EH (cell line): ENCODE measurements at regions not wholly inside any gene's neighbourhood (a gene's known extent, or its start where the extent isn't known, plus 50 kb on each side); places are given as distances from the start of the nearest gene placed in this dataset.
A peak's percentile ranks its signal among the peaks of the same experiment; 100 is the strongest.

ENCODE experiments used
- DNase-seq: peaks from one replicate; pipeline ENCODE4 v3.0.0-alpha.2; 2015; ENCODE audit warnings: low read depth

DNA sequence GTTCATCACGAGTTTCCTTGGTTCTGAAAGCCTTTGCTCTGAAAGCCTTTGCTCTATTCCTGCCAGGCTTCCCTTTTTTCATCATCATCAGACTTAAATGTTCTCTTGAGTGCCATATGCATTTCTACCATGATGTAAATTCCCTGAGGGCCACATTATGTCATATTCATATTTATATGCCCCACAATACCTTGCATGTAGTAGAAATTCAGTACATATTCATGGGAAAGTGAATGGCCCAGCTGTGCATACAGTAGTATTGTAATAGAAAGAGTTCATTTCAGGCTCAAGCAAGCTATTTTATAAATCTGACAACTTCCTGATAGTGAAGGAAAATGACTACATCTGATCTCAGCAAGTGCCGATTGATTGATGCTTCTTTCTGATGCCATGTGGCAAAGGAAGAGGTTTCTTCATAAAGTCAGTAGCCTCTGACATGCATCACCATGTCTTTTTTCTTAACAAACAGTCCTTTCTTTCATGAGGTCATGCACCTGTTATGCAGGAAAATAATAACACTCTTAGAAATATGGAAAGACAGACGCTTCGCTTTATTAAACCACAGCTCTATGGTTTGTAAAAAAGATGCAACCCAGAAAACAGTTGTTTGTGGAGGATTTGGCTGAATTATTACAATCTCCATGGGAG, 308.7 kb downstream of the SAMD5 start:
- DNase-seq: no peak

DNA sequence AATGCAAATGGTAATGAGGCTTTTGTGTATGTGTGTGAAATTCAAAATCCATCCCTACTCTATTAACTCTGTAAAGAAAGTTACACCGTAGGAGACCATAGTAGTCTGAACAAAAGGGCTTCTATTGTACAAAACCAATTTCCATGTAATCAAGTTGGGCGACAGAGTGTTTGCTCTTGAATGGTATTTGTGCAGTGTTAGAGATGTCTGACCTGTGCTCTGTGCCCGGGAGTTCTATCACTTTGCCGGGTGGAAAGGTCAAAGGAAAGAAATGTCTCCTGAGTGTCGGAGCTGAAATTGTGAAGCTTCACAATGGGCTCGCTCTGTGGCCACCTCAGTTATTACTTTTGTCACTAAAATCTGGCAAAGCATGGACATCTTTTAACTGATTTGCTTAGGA, 312.0 kb downstream of the SAMD5 start:
- no peak for DNase-seq

DNA sequence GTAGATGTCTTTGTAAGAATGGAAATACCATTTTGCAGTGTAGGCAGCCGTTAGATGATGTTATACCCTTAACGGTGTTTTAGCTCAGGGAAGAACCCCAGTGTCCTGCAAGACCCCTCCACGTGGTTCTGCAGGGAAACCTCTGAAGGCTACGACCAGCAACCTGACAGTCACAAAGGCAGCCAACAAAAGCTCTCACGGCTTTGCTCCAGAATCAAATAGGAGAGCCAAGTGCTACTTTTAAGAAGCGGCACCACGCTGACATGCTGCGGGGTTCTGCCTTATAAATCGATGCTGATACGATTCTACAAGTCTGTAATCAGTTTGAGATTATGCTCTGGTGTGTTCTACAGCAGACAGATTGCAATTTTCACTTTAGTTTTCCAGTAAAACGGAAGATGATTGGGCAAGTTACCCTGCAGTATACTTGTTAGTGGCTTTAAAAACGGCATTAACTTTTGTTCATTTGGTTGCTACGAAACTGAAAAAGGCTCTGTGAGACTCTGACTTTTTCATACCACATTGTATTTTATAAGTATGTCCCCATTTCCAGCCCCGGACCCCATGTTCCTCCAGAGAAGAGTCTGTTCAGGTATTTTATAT, 312.9 kb downstream of the SAMD5 start:
- no peak for DNase-seq

DNA sequence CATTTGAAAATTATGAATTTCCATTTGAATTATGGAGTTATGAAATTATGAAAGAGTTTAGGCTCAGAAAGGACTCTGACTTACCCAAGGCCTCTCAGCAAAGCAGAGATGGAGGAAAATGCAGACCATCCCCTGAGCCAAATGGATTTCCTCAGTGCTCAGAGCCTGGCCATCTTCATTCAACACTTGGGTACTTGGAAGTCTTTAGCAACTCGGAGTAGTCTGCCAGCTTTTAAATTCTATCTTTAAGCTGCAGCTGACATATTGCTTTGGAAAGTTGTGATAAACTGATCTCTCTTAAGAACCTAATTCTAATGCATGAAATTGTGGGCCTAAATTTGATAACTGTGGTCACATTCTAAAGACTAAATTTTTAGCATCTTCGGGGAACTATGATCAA, 315.4 kb downstream of the SAMD5 start:
- DNase-seq: no peak

DNA sequence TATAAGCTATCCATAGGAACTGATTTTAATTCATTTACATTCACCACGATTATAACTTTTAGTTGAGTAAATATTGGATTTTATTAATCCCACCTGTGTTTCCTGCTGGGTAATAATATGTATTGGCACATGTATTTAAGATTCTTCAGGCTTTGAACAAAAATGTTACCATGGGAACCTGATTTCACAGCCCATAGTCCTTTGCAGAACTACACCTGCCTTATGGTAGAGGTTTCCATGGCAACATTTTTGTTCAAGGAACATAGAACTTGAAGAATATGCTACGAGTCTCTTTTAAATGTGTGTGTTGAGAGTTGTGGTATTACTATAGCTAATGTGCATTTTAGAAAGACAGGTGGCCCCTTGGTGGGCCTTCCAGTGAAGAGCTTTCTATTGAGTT, 317.4 kb downstream of the SAMD5 start:
- no peak for DNase-seq

DNA sequence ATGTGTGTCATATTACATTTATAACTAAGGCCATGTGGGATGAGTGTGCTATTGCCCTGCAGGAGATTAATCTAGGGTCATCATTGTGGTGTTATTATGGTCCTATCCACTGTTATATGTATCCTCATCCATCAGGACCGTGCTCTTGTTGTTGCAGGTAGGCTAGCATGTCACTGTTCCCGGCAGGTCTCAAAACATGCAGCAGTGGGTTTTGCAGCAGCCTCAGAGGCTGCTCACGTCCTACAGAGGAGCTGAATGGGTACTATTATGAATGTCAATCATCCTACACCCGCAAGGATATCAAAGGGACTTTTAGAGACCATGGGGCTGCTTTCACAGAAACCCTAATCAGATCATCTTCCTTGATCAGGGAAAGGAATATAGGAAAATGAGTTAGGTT, 318.2 kb downstream of the SAMD5 start:
- no peak for DNase-seq

DNA sequence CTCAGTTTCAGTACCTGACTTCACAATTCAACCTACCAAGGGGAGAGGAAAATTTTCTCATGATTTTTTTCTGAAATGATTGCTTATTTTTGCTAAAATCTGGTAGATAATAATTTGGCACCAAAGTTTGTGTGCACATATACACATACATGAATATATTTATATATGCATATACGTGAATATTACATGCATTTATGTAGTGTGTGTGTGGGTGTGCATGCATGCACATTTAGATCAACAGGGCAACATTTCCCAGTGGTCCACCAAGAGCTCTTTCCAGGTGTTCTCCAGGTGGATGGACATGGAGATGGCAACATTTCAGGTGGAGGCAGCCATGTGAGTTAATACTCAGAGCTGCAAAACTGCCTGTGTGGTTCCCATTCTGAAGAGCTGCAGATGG, 320.9 kb downstream of the SAMD5 start:
- DNase-seq: no peak

DNA sequence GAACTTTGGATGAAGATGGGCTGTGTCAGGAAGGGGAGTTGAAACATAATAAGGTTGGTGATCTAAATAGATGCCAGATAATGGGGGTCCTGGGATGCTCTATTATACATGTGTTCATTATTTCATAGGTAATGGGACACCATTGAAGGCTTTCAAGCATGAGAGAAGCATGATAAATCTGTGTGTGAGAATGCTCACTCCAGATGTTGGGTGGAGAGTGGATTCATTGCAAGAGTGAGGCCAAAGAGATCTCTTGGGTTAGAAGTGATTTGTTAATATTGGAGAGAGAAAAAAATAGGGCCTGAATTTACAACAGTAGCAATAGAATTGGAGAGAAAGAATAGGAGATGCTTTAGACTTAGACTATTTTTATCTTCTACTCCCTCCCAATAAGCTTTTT, 321.3 kb downstream of the SAMD5 start:
- DNase-seq: no peak

DNA sequence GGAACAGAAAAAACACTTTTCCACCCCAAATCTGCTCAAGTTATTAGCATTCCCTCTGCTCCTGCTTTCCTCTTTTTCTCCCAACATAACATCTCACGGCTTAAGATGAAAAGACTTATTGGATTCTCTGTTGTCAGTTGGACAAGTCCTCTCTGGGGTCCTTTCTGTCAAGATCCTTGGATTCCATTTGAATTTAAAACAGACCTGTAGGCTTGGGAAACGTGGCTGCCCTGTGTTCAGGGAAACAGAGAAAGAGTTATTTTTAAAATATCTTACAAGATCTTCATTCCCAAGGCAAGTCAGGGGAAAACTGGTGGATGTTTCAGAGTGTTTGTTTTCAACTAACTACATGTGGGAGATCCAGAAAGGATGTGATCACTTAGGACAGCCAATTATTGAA, 322.9 kb downstream of the SAMD5 start:
- DNase-seq: no peak

DNA sequence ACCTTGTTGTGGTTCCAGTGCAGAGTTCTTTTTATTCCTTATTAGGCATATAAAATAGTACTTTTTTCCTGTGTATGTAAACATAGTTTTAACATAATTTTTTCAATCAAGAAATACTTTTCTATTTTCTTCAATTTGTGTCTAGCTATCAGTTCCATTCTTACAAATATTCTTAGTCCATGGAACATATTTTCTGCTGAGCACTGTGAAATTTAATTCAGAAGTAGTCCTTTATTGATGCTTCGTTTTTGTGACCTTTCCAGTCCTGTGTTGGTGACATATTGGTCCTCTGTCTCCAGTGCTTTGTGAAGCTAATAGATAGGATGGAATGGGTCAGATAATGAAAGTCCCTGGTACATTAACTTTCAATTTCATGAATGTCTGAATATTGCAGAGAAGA, 325.1 kb downstream of the SAMD5 start:
- DNase-seq: no peak

DNA sequence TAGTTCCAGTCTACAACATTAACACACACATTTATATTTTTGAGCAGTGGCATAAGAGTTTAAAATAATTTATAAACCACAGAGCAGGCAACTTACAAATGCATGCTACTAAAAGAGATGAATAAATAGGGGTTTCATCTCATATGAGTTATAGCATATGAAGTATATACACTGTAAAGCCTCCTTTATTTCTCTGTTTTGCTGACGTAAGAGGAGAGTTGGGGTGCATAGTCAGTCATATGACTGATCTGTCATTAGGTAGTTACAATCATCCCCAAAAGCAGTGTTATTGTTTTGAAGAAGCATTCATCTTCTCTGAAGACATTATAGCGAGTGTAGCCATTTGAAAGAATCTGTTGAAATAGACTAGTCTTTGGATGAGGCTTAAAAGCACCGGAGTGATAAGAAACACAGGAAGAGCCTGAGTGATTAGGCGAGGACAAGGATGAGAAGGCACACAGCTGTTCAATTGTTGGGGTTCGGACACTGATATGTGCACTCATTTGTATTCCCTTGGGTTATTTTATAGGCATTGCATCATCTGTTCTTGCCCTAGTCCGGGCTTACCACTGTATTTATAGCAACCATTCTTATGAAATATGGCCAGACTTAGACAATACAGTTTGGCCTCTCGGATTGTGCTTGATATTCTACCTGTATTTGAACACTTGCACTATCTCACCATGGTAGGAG, 325.7 kb downstream of the SAMD5 start:
- DNase-seq: no peak

DNA sequence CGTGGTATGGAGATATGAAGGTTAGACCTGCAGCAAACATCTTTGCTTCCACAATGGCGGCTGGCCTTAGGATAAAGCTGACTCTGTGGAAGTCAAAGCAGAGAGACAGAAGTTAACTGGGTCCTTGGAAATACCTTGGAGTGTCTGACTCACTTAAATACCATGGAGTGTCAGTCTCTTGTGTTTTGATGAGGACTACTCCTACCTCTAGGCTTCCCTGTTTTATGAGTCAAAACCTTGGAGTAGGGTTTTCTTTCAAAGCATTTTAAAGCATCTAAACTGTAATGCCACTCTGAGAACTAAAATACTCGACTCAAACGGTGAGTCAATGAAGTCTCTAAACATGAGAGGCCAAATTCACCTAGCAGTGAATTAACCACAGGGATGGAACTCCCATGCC, 329.1 kb downstream of the SAMD5 start:
- DNase-seq: peak; percentile 8

DNA sequence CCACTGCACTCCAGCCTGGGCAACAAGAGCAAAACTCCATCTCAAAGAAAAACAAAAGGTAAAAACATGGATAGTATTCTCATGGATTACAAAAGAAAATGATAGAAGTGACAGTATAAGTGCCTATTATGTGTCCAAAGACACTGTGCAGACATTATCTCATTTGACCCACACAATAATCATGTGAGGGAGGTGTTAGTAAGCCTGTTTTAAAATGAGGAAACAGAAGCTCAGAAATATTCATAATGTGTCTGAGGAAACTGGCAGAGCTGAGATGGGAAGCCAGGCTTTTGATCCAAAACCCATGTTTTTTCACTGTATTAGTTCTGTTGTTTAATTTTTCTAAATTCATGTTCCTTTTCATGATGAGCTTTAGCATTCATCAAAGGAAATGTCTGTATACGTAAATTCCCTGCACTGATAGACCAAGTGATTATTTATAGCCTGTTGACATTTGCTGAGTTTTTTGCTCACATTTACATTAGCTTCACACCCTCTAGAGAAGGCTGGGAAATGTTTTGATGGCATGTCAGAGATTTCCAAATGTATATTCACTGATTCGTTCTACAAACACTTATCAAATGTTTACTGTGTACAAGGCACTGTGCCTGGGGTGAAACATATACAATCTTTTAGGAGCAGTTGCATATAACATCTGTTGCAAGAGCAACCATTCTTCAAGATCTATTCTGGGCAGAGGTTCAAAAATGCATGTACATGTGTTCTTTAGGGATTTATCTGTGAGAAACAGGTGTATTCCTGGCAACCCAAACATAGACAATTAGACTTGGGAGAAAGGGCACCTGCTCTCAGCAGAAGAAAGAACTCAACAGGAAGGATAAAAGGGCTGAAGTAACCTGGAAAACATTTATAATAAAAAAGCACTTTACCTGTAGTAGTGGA, 331.5 kb downstream of the SAMD5 start:
- no peak for DNase-seq

DNA sequence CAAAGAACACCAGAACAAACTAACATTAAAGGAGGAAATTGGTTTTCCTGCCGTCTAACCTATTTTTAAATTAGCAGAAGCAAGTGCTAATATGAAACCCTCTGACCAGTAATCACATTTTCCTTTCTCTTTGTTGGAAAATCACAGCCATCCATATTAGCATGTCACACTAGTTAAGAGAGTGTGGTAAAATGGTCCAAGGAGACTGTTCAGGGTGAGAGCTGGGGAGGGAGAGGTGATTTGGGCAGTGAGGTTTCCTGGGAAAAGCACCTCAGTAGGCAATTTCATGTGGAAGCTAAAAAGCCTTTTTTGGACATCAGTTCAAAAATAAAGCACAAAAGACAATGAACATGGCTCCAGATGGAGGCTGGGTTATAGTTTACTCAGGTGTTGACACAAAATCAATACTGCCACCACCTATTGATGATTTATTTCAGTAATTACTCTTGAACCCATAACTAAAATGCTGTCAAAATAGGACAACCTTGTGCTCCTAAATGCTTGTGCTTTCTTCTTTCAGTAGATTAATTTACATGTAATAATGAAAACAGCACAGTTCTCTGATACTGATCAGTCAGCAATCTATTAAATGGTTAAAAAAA, 333.2 kb downstream of the SAMD5 start:
- DNase-seq: no peak

DNA sequence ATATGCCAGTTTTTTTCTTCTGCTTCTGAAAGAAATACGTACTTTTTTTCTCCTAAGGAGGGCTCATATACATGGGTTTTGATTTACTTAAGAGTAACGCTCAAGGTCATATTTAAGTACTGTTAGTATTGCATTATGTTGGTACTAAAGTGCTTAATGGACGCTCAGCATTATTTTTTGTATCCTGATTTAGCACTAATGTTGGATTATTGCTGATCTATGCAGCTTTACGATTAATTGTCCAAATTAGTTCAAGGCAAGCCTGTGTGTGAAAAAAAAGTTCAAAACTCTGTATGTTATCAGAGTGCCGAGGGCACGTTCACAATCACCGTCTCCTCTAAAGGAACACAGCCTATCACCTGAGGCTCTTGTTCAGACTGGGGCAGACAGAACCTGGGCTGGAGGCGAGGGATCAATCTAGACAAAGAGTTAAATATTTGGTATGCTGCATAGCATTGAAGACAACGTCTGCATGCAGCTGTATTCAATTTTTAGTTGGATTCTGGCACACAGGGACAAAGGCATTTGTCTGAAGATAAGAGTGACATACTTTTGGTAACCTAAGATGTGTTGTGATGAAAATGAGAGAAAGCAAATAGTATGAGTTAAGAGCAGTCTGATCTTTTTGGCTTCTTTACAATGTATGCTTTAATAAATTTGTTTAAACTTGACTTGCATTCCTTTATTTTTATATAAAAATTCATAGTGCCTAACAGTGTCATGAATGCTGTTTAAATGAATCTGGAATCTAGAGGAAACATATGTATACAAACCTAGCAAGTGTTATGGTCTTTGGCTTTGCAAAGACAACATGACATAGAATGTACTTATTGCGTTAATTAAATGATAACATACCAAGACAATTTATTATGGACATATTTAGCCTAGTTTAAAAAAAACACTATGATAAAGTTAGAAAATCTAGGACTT, 341.2 kb downstream of the SAMD5 start:
- DNase-seq: no peak

DNA sequence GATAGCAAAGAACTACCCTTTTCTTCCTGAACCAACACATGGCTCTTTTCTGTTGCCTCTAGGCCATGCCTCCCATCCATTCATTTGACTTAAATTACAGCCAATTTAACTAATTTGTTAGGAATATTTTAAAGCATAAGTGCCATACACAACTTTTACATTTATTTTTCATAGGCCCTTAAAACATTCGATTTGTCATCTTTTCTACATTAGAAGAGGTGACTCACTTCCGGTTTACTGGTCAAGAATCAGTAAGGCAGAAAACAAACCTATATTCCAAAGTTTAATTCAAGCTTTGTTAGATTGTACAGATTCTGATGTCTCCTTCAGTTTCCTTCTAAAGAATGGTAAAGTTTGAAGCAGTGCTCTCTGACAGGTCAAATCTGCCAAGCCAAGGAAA, 344.3 kb downstream of the SAMD5 start:
- DNase-seq: peak; percentile 34

DNA sequence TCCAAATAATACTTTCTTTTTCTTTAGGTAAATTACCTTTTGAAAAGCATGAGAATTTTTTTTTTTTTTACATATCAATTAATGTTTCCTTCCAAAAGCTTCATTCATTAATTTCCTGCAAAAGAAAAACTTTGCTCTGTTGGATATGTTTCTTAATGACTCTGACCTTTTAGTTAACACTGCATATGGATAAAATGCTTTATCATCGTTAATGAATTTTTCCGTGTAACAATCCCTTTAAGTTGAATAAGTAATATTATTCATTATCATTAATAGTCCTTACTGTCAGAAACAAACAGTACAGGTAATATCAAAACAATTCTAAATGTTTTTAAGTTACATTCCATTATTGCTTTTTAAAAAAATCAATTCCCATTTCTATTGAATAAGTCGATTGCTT, 345.1 kb downstream of the SAMD5 start:
- DNase-seq: no peak

DNA sequence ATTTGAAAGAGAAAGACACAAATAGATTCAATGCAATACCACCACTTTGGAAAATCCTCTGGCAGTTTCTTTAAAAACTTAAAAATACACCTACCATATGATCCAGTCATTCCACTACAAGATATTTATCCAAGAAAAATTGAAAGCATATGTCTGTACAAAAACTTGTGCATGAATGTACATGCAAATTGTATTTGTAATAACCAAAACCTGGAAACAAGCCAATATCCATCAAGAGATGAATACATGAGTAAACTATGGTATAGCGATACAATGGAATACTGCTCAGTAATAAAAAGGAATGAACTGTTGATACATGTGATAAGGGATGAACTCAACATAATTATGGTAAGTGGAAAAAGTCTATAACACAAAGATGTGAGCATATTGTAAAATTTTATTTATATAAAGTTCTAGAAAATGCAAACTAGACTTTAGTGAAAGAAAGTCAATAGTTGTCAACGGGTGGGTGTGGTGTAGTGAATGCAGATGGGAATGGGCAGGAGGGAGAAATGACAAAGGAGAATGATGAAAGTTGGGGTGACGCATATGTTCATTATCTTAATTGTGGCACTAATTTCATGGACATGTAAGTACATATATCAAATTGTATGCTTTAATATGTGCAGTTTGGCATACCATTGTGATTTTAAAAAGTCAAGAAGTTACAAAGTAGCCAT, 347.5 kb downstream of the SAMD5 start:
- no peak for DNase-seq

DNA sequence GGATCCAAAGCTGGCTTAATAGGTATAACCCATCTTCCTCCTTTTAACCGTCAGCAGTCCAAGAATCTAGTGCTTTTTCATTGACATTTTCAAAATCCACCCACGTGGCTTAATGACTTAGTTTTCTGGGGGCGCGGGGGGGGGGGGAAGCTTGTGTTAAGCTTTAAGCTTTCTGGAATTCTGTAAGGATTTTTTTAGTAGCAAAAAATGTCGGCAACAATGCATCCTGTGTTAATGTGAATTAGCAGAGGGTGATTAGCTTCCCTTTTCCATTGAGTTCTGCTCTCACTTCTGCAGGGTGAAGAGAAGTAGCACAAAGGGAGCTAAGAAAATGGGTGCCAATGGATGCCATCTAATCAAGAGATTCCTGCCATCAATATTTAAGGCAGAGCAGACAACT, 348.2 kb downstream of the SAMD5 start:
- no peak for DNase-seq

DNA sequence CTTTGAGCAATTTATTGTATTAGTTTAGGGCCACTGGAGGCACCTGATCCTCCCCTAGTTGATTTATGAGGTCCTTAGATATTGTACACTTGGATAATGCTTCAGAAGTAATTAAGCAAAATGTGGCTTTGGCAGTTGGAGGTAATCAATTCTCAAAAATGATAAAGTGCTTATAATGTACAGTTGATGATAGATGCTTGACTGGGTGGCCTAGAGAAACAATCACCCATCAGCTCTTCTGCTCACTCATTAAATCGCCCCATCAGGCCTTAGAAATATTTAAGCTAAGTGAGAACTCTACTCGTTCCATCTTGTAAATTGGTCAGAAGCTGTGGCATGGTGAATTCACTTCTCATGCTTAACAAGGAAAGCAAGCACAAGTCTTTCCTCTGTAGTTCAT, 349.9 kb downstream of the SAMD5 start:
- no peak for DNase-seq

DNA sequence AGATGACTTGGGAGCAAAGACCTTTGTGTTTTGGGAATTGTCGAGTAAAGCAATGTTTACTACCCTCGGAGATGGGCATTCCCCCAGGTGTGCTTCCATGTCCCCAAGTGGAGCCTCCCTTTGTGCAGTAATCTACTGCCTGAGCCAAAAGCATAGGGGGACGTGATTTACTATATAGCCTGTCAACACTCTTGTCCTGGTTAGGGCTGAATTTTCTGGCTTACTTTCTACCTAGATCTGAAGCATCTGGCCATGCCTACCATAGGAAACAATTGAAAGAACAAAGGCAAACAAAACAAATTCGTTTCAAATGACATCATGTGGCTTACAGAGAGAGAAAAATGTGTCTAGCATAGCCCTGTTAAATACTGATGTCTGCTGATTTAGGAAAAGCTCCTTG, 350.6 kb downstream of the SAMD5 start:
- DNase-seq: no peak
